Central memory CD4-positive, alpha-beta T cell (primary cell): ENCODE measurements at regions not wholly inside any gene's neighbourhood (a gene's known extent, or its start where the extent isn't known, plus 50 kb on each side); places are given as distances from the start of the nearest gene placed in this dataset.
"Not testable (repeated sequence)": the region's sequence is repeated elsewhere in the genome, so short reads cannot be mapped to it uniquely, and the experiment has no call there.

Experiments
- DNase-seq: peaks from one replicate; pipeline ENCODE4 v3.0.0; 2022

DNA sequence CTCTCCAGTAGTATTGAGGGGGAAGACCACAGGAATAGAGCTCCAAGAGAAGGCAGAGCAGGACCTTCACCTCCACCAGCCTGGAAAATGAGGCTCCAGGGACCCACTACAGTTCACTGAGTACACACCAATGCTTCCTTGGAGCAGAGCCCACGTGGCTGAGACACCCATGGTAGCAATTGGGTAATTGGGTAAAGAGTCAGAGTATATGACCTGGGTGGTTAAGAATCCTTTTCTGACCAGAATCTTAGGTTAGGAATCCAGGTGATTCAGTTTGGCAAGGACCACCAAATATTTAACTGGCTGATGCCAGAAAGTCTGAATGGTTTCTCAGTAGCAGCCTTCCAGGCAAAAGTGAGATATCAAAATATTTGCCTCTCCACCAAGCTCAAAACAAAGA, 107.7 kb downstream of the MDH1 start:
- DNase-seq: no peak

DNA sequence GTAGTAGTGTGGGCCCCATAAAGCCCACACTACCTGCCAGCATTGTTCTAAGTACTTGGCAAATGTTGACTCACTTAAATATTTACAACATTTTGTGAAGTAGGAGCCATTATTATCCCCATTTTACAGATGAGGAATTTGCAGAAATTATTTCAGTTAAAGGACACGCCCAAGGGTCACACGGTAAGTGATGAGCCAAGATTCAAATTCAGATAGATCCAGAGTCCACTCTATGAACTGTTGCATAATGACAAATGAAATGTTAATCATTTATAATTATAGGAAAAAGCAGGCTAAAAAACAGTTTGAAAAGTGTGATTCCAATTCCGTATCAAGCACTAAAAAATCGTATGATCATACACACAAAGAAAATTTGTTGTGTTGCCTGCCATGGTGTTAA, 108.4 kb downstream of the MDH1 start:
- DNase-seq: no peak

DNA sequence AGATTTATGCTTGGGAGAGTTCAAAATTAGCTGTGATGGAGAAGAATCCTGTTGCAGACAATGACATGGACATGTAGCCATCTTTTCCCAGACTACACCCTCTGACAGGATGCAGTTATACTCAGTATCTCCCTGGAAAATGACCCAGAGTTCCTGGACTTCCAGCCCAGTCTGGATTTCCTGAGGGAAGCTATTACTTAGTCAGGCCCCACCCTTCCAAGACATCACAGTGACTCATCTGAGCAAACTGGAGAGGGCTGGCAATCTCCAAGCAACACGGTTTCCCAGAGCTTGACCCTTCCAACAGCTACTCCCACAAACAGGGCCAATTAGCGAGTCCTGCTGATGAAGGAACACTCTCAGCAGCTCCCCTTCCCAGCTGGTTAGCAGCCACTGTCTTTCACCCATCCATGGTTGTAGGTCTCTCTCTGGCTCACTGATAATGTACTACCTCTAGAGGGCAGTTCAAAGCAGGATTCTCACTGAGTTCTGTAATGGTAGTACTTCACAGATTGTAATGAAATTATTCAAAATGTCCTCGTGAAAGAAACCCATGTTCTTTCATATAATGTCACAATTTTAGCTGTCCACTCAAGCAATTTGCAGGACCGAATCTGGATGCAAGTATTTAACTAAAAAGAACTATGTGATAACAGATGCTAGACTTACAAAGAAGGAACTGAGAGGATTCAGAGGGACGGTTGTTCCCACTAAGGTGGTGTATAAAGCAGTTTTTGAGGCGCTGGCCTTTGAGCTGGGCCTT, 110.2 kb downstream of the MDH1 start:
- DNase-seq: peak; percentile 4

GRCh38 chr2:63699549-63699839, 110.7 kb downstream of the MDH1 start:
- no peak for DNase-seq

- no peak for DNase-seq
Observed at GRCh38 chr2:63700271-63700670, 111.5 kb downstream of the MDH1 start.

DNA sequence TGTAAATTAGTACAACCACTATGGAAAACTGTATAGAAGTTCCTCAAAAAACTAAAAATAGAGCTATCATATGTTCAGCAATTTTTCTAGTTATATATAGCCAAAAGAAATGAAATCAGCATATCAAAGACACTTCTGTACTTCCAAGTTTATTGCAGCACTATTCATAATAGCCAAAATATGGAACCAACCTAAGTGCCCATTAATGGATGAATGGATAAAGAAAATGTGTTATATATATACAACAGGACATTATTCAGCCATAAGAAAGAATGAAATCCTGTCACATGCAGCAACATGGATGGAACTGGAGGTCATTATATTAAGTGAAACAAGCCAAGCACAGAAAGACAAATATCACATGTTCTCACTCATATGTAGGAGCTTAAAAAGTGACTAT, 112.6 kb downstream of the MDH1 start:
- no peak for DNase-seq

GRCh38 chr2:63706084-63706483, 117.3 kb downstream of the MDH1 start:
- not testable (repeated sequence) for DNase-seq

DNA sequence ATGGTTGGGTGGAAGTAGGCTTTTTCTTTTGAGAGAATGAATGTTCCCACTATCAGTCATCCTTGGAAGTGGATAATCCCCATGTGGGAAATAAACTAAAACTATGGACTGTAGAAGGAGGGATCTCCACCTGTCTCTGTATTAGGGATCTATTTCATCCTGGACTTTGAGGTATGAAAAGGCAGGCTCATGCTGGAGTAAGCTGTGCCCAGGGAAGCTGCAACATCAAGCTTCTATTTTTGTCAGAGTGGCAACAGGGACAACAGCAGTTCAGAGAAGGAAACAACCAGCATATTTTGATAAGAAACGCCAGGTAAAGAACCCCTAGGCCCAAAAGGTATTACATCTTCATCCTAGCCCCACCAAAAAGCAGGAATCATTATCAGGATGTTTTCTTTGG, 122.0 kb downstream of the MDH1 start:
- DNase-seq: no peak

GRCh38 chr2:63712748-63713147, 124.0 kb downstream of the MDH1 start:
- no peak for DNase-seq

DNA sequence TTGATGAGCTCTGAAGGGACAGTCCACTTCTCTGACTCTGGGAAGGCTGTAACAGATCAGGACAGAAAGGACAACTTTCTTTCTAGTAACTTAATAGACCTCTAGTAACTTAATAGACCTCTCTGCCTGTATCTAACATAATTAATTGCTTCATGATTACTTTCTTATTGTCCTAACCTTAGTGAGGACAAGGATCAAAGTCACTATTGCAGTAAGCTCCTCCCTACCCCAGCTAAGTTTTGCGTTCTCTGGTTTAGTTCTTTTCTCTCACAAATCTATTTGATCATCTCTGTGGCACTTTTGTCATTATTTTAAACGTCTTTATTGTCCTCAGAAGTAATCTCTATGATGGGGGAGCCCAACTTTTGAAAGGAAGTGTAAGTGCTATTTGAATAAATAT, 125.5 kb upstream of the UGP2 start:
- DNase-seq: no peak

DNA sequence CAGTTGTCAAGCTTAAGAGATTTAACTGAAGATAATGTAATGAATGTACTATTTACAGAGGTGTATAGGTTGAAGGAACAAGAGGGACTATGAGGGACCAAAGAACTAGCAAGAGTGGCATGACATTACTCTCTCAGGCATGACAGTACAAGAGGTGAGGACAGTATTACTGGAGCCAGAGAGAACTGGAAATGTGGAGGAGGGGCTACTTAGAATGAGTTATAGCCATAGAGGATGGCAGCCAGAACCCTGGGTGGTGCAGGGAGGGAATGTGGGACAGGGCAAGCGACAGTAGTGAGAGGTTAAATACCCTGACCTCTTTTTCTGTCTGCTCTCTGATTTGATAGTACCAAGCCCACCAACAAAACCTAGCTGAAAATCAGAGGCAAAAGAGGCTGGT, 122.6 kb upstream of the UGP2 start:
- no peak for DNase-seq

GRCh38 chr2:63721082-63721424, 120.6 kb upstream of the UGP2 start:
- DNase-seq: no peak

DNA sequence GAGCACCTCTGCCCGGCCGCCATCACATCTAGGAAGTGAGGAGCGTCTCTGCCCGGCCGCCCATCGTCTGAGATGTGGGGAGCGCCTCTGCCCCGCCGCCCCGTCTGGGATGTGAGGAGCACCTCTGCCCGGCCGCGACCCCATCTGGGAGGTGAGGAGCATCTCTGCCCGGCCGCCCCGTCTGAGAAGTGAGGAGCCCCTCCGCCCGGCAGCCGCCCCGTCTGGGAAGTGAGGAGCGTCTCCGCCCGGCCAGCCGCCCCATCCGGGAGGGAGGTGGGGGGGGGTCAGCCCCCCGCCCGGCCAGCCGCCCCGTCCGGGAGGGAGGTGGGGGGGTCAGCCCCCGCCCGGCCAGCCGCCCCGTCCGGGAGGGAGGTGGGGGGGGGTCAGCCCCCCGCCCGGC, 119.4 kb upstream of the UGP2 start:
- DNase-seq: not testable (repeated sequence)

DNA sequence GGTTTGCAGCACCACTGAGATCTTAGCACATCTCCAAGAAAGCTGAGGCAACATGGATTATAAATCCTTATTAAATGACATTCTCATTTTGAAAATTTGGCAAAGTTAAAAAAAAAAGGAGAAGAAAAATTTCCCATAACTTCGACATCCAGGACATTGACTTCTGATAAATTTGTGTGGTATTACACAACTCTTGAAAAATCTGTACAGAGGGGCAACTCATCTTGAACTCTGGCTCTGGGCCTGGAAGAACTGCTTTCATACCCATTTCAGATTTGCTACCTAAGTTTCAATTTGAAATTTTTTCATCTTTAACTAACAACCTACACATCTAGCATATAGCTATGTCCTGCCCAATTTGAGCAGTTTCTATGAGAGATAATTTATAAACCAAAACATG, 118.0 kb upstream of the UGP2 start:
- no peak for DNase-seq

DNA sequence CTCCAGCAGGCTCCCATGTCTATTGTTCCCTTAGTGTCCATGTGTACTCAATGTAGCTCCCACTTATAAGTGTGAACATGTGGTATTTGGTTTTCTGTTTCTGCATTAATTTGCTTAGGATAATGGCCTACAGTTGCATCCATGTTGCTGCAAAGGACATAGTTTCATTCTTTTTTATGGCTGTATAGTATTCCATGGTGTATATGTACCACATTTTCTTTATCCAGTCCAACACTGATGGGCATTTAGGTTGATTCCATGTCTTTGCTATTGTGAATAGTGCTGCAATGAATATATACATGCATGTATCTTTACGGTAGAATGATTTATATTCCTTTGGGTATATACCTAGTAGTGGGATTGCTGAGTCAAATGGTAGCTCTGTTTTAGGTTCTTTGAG, 116.5 kb upstream of the UGP2 start:
- DNase-seq: not testable (repeated sequence)

GRCh38 chr2:63729362-63729761, 112.3 kb upstream of the UGP2 start:
- DNase-seq: no peak

GRCh38 chr2:63729831-63730230, 111.9 kb upstream of the UGP2 start:
- no peak for DNase-seq

GRCh38 chr2:63734510-63734909, 107.2 kb upstream of the UGP2 start:
- no peak for DNase-seq

- no peak for DNase-seq
Observed at GRCh38 chr2:63735263-63735662, 106.4 kb upstream of the UGP2 start.

GRCh38 chr2:63735931-63736330, 105.8 kb upstream of the UGP2 start:
- no peak for DNase-seq

DNA sequence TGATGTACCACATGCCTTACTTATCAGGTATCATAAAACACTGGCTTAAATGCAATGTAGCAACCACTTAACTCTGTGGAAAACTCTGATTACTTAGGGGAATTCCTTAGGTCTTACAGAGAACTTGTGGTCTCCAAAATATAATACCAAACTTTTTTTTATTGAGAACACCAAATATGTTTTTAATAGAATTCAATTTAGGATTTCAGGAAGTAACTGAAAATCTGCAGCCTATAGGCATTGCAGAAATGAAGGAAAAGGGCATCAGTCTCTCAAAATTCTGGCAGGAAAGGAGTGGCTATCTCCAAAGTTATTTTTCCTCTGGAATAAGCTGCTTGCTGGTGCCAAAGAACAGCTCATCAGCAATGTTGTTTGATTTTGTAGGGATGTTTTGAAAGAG, 105.3 kb upstream of the UGP2 start:
- no peak for DNase-seq

DNA sequence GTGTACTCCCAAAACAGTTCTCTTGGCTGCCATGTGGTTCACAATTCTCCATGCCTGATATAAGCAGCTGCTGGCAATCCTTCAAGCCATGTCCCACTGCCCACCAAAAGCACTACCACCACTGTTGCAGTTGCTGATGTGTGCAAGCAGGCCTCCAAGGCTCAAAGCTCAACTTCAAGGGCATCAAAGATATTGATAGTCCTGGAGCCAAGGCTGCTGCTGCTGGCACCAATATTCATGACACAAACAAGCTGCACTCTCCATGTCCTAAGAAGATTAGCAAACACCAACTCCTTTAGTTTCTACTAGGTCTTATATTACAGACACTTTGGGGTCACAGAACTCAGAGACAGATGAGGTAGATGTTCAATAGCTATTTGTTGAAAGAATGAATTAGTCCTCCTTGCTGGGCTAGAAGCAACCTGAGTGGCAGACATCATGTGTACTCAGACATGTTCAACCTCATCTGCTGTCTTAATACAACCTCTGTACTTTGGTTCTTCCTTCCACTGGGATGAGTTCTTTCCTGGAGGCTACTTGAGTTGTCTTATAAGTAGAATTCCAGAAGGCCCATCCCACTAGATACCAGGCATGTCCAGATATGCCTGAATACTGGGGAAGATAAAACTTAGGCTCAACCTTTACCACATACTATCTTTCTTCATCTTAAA, 104.5 kb upstream of the UGP2 start:
- no peak for DNase-seq

DNA sequence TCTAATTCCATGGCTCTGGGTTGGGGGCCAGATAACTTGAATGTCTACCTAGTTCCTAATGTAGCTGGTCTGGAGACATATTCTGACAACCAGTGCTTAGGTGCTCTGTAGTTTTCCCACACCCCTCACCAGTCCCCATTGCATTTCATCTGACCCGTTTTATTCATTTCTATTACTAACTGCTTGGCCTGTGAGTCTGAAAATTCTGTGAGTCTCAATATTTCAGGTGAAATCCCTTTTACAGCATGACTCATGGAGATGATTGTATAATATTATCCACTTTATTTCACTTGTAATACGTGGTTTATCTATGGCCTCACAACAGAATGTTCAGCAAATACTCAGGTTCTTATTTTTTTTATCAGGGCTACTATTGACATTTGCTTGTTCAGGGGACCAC, 103.7 kb upstream of the UGP2 start:
- DNase-seq: no peak

GRCh38 chr2:63739180-63739579, 102.5 kb upstream of the UGP2 start:
- not testable (repeated sequence) for DNase-seq

DNA sequence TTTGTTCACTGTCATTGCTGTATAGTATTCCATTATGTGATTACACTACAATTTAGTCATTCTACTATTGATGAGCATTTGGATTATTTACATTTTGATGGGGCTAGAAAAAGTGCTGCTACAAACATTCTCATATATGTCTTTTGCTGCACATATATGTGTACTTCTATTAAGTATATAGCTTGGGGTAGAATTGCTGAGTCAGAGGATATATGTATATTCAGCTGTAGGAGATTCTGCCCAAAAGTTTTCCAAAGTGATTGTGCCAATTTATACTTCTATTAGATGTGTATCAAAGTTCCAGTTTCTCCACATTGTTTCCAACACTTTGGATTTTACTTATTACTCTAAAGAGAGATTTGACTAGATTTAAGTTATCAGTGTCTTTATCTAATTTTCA, 101.7 kb upstream of the UGP2 start:
- no peak for DNase-seq
